Endothelial cell of umbilical vein (primary cell): ENCODE measurements at regions not wholly inside any gene's neighbourhood (a gene's known extent, or its start where the extent isn't known, plus 50 kb on each side); places are given as distances from the start of the nearest gene placed in this dataset.

ENCODE experiments used
- BruUV-seq: library from RNA; stranded (reverse); fragments of 400-500 nt; replicated peaks from 2 replicates; lab custom pipeline; 2021; lab: Mats Ljungman, UMichigan
- CTCF ChIA-PET: fragments of 300-600, 350-600 bp; sonication (Branson Sonifier 250); formaldehyde crosslinking; loops from one replicate; lab custom pipeline; 2021; ENCODE audit warnings: antibody characterized with exemption, inconsistent platforms; lab: Charles Lee
- POLR2A ChIA-PET: fragments of 300-600, 350-600 bp; sonication (Branson Sonifier 250); formaldehyde crosslinking; loops from one replicate; lab custom pipeline; 2021; ENCODE audit warnings: antibody characterized with exemption, inconsistent platforms; lab: Charles Lee
- DNase-seq: peaks from one replicate; pipeline ENCODE4 v3.0.0-alpha.2; 2011; ENCODE audit warnings: low read depth, low spot score
- FAIRE-seq: peaks from 2 replicates; lab custom pipeline; 2011; peaks lifted over from hg19 to GRCh38; lab: Jason Lieb, UNC
- H2AFZ ChIP-seq: 2 replicates; pipeline ENCODE4 v1.6.0; 2012; ENCODE audit warnings: low read depth, low read length, control low read depth, inconsistent platforms
- H3K27ac ChIP-seq: 2 replicates; pipeline ENCODE4 v1.5.1; 2011; ENCODE audit warnings: low read depth, mild to moderate bottlenecking, control low read depth, low read length, moderate library complexity; ENCODE audit not compliant: insufficient read depth
- H3K27me3 ChIP-seq, 2 experiments: 2 replicates each; pipeline versions ENCODE4 v1.6.0 to v1.6.1; 2011; ENCODE audit warnings: low read length in 2 of 2, mixed read lengths in 1 of 2; ENCODE audit not compliant: control insufficient read depth in 2 of 2, insufficient read depth in 2 of 2
- H3K36me3 ChIP-seq, 2 experiments: 2 replicates in 1 of 2; 3 replicates in 1 of 2; pipeline ENCODE4 v1.5.1; 2011; ENCODE audit warnings: low read length in 2 of 2, mild to moderate bottlenecking in 1 of 2, moderate library complexity in 1 of 2; ENCODE audit not compliant: control insufficient read depth in 2 of 2, insufficient read depth in 2 of 2; ENCODE audit errors: extremely low read depth in 1 of 2
- H3K4me1 ChIP-seq: 3 replicates; pipeline ENCODE4 v1.5.1; 2011; ENCODE audit warnings: mild to moderate bottlenecking, low read length; ENCODE audit not compliant: control insufficient read depth, insufficient read depth; ENCODE audit errors: extremely low read depth
- H3K4me2 ChIP-seq: 2 replicates; pipeline ENCODE4 v1.6.1; 2011; ENCODE audit warnings: low read length, control low read depth, mixed read lengths; ENCODE audit not compliant: insufficient read depth
- H3K4me3 ChIP-seq, 3 experiments: fragments of 200-600 bp in 1 of 3; sonication (generic), shearing (Covaris generic) in 1 of 3; replicated peaks in 1 of 3; 2 replicates each; pipeline ENCODE4 v1.5.1; 2011 to 2016; ENCODE audit warnings: control low read depth in 3 of 3, low read length in 3 of 3, mild to moderate bottlenecking in 2 of 3, inconsistent platforms in 1 of 3, low read depth in 1 of 3, moderate library complexity in 1 of 3; ENCODE audit not compliant: insufficient read depth in 1 of 3
- H3K79me2 ChIP-seq: 2 replicates; pipeline ENCODE4 v1.6.0; 2012; ENCODE audit warnings: low read length, inconsistent platforms; ENCODE audit not compliant: control insufficient read depth, insufficient read depth
- H3K9ac ChIP-seq: replicated peaks from 2 replicates; pipeline ENCODE3; 2011; ENCODE audit warnings: low read length, control low read depth; ENCODE audit not compliant: insufficient read depth; ENCODE audit errors: extremely low read depth
- H3K9me1 ChIP-seq: replicated peaks from 3 replicates; pipeline ENCODE4 v1.6.0; 2011; ENCODE audit warnings: mild to moderate bottlenecking, low read length; ENCODE audit not compliant: control insufficient read depth, insufficient read depth; ENCODE audit errors: extremely low read depth
- H3K9me3 ChIP-seq: replicated peaks from 2 replicates; pipeline ENCODE4 v1.5.1; 2012; ENCODE audit warnings: low read length, inconsistent platforms; ENCODE audit not compliant: control insufficient read depth, insufficient read depth
- H4K20me1 ChIP-seq: replicated peaks from 2 replicates; pipeline ENCODE3; 2011; ENCODE audit warnings: mild to moderate bottlenecking, low read length; ENCODE audit not compliant: control insufficient read depth, insufficient read depth; ENCODE audit errors: extremely low read depth
- EZH2 ChIP-seq: IDR thresholded peaks from 2 replicates; pipeline ENCODE4 v1.6.1; 2012; ENCODE audit warnings: borderline replicate concordance, low read depth, mild to moderate bottlenecking, moderate library complexity, low read length, inconsistent platforms; ENCODE audit not compliant: severe bottlenecking
- FOS ChIP-seq: IDR thresholded peaks from 2 replicates; pipeline ENCODE4 v1.6.1; 2011; ENCODE audit warnings: mild to moderate bottlenecking, low read length, moderate library complexity, borderline replicate concordance; ENCODE audit not compliant: insufficient read depth
- GATA2 ChIP-seq: IDR thresholded peaks from 2 replicates; pipeline ENCODE4 v1.7.0; 2011; ENCODE audit warnings: low read depth, mild to moderate bottlenecking, moderate library complexity, mixed read lengths, low read length; ENCODE audit not compliant: insufficient read length, insufficient read depth
- JUN ChIP-seq: IDR thresholded peaks from 2 replicates; pipeline ENCODE4 v1.6.1; 2011; ENCODE audit warnings: borderline replicate concordance, low read depth; ENCODE audit not compliant: insufficient read length, insufficient read depth
- MAX ChIP-seq: IDR thresholded peaks from 2 replicates; pipeline ENCODE4 v1.6.1; 2011; ENCODE audit not compliant: insufficient read depth, insufficient read length
- MYC ChIP-seq: IDR thresholded peaks from one replicate; pipeline ENCODE4 v1.6.1; 2011; ENCODE audit warnings: mild to moderate bottlenecking, low read depth, low read length
- POLR2A ChIP-seq: IDR thresholded peaks from 2 replicates; pipeline ENCODE4 v1.6.1; 2012; ENCODE audit warnings: low read depth, mild to moderate bottlenecking, control low read depth, low read length
- POLR2AphosphoS5 ChIP-seq: IDR thresholded peaks from 2 replicates; pipeline ENCODE4 v1.6.1; 2012; ENCODE audit warnings: low read depth, mild to moderate bottlenecking, control low read depth, low read length, moderate library complexity; ENCODE audit not compliant: insufficient read depth
- dilution Hi-C: fragments of 300-500 bp; cut with MboI; formaldehyde crosslinking; loops from one replicate; pipeline ENCODE4 v1.15.0; 2019; ENCODE audit warnings: low sequenced_read_pairs; ENCODE audit not compliant: extremely low pct_ligation_motif_present
- intact Hi-C: fragments of 100-400 bp; cut with micrococcal nuclease; formaldehyde crosslinking; loops from one replicate; pipeline ENCODE4 v1.10.0; 2022
- TF ChIP-seq, protein P1 (sequence below), 2 donors: IDR thresholded peaks; 1 replicate in 1 of 2; 2 replicates in 1 of 2; pipeline ENCODE4 v1.5.1; 2011; ENCODE audit warnings: low read length in 2 of 2, mild to moderate bottlenecking in 2 of 2, moderate library complexity in 2 of 2, control low read depth in 1 of 2, inconsistent platforms in 1 of 2, low read depth in 1 of 2; ENCODE audit not compliant: insufficient read depth in 1 of 2; ENCODE audit errors: extremely low read depth in 1 of 2

- Histone ChIP-seq H3K27me3 (no peaks in the 10 kb centered on the region), H3K36me3 (no peaks in the 10 kb centered on the region), H3K9me3 (no peaks in the 10 kb centered on the region), H3K79me2 (no peaks in the 10 kb centered on the region), H3K9ac (no peak overlapping the region), H3K4me1 (peaks cover 37% of the 10 kb centered on the region), H3K4me2 (peak overlapping the region; percentile 82), H2AFZ (no peak overlapping the region), H3K4me3 (no peak overlapping the region), H3K27ac (peak overlapping the region; percentile 92), H3K9me1 (no peaks in the 10 kb centered on the region), H4K20me1 (no peaks in the 10 kb centered on the region)
- intact Hi-C loops, result loop anchor here (2.0 to 5.0 kb wide), 4 partner anchors 38 to 804 kb away; no protein-coding TSS in a partner anchor
- DNase-seq, result peak; percentile 26
- no peak for TF ChIP-seq EZH2
- TF ChIP-seq MYC, result no peak
- TF ChIP-seq, protein P1, sequence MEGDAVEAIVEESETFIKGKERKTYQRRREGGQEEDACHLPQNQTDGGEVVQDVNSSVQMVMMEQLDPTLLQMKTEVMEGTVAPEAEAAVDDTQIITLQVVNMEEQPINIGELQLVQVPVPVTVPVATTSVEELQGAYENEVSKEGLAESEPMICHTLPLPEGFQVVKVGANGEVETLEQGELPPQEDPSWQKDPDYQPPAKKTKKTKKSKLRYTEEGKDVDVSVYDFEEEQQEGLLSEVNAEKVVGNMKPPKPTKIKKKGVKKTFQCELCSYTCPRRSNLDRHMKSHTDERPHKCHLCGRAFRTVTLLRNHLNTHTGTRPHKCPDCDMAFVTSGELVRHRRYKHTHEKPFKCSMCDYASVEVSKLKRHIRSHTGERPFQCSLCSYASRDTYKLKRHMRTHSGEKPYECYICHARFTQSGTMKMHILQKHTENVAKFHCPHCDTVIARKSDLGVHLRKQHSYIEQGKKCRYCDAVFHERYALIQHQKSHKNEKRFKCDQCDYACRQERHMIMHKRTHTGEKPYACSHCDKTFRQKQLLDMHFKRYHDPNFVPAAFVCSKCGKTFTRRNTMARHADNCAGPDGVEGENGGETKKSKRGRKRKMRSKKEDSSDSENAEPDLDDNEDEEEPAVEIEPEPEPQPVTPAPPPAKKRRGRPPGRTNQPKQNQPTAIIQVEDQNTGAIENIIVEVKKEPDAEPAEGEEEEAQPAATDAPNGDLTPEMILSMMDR (IDR thresholded peaks at IDR 0.05; ENCODE audit: extremely low read depth in 1 of 2, insufficient read depth in 1 of 2, low read depth in 1 of 2, low read length in 2 of 2), result no peak
- TF ChIP-seq POLR2A, result no peak
- no peak for TF ChIP-seq POLR2AphosphoS5
- no peak for TF ChIP-seq FOS
- TF ChIP-seq MAX, result no peak
- TF ChIP-seq JUN, result no peak
- no peak for TF ChIP-seq GATA2
- dilution Hi-C loops, result no loop called here
- ChIA-PET POLR2A (interaction anchor here (0.6 to 2.6 kb wide), 2 partner anchors 26 to 348 kb away, joined by 4 to 10 read pairs; no protein-coding TSS in a partner anchor), CTCF (interaction anchor here (1.0 to 4.1 kb wide), 6 partner anchors 7 to 306 kb away, joined by 3 to 44 read pairs (median 9); no protein-coding TSS in a partner anchor)
- FAIRE-seq, result no peak
- no TSS peak for BruUV-seq
These were observed 152.4 kb upstream of the DPH6 start for GRCh38 chr15:35698331-35698730.
